BLaER1 treated with 17β-estradiol and CSF1 and Interleukin-3, amounts not matched to agents 10 nM and 100 nM (cell line): ENCODE measurements at regions not wholly inside any gene's neighbourhood (a gene's known extent, or its start where the extent isn't known, plus 50 kb on each side); places are given as distances from the start of the nearest gene placed in this dataset.

Source experiments
- H3K27ac ChIP-seq, 11 experiments: shearing (Covaris generic); formaldehyde crosslinking; 2 replicates each; pipeline ENCODE4 v1.8.1; 2022
- H3K27me3 ChIP-seq, 11 experiments: shearing (Covaris generic); formaldehyde crosslinking; 2 replicates each; pipeline ENCODE4 v1.8.1; 2022
- H3K36me3 ChIP-seq, 11 experiments: shearing (Covaris generic); formaldehyde crosslinking; 2 replicates each; pipeline ENCODE4 v1.8.1; 2022
- H3K4me1 ChIP-seq, 10 experiments: shearing (Covaris generic); formaldehyde crosslinking; 2 replicates each; pipeline ENCODE4 v1.8.1; 2022
- H3K4me2 ChIP-seq, 11 experiments: shearing (Covaris generic); formaldehyde crosslinking; 2 replicates each; pipeline ENCODE4 v1.8.1; 2022
- H3K4me3 ChIP-seq, 10 experiments: shearing (Covaris generic); formaldehyde crosslinking; 2 replicates each; pipeline ENCODE4 v1.8.1; 2022
- H3K9ac ChIP-seq, 11 experiments: shearing (Covaris generic); formaldehyde crosslinking; 2 replicates each; pipeline ENCODE4 v1.8.1; 2022
- H3K9me3 ChIP-seq, 11 experiments: shearing (Covaris generic); formaldehyde crosslinking; replicated peaks in 1 of 11; 2 replicates each; pipeline ENCODE4 v1.8.1; 2022
- H4K20me1 ChIP-seq, 11 experiments: shearing (Covaris generic); formaldehyde crosslinking; 2 replicates each; pipeline ENCODE4 v1.8.1; 2022
- Cebpa-rat ChIP-seq, 11 experiments: shearing (Covaris generic); IDR thresholded peaks; 2 replicates each; pipeline ENCODE4 v1.8.1; 2022

DNA sequence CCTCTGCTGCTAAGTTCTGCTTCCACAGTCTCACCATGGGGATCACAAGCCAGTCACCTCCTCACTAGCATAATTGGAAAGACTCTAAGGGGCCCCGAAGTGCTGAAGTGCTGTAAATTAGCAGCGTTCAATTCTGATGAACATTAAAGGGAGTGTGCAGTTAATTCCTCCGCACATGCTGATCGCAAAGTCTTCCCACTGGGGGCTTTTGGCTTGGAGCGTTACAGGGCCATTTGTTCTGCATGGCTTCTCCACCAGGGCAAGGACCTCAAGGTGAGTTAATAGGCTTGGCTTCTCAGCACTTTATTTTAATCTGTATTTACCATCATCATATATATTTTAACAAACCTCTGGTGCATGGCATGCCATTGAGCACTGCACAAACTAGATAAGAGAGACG is 216.3 kb upstream of the PARD3B start:
- no peak overlapping the region for H3K9ac ChIP-seq
- H3K4me1 ChIP-seq, result peaks cover 0 to under 1% (median 0%) of the 10 kb centered on the region in 10 experiments; a peak in 2 of 20 replicates
- no peak overlapping the region for H3K4me2 ChIP-seq
- H3K4me3 ChIP-seq, result no peak overlapping the region
- no peaks in the 10 kb centered on the region for H4K20me1 ChIP-seq
- H3K27ac ChIP-seq, result no peak overlapping the region
- H3K27me3 ChIP-seq, result no peaks in the 10 kb centered on the region
- no peaks in the 10 kb centered on the region for H3K36me3 ChIP-seq
- TF ChIP-seq Cebpa-rat (IDR thresholded peaks at IDR 0.05), result no peak
- H3K9me3 ChIP-seq, result no peaks in the 10 kb centered on the region

DNA sequence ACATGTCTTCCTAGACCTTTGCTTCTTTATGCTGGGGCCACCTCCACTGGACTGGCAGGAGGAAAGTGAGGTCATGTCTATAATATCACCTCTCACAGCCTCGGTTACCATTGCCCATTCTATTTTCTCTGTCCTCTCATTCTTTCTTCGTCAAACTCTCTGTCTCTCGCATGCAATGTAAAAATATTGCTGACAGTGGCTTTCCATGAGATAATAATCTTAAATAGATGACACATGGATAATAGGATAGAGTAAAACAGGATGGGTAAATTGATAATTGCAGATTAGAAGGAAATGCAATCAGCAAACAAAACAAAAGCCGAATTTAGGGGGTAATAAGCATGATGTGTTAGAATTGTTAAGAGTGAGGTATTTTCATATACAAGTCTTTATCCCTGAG is 215.7 kb upstream of the PARD3B start:
- H3K27me3 ChIP-seq, result no peaks in the 10 kb centered on the region
- no peaks in the 10 kb centered on the region for H3K9me3 ChIP-seq
- no peak overlapping the region for H3K4me2 ChIP-seq
- H3K4me3 ChIP-seq, result no peak overlapping the region
- H4K20me1 ChIP-seq, result no peaks in the 10 kb centered on the region
- no peaks in the 10 kb centered on the region for H3K4me1 ChIP-seq
- no peak overlapping the region for H3K9ac ChIP-seq
- H3K36me3 ChIP-seq, result no peaks in the 10 kb centered on the region
- no peak for TF ChIP-seq Cebpa-rat (IDR thresholded peaks at IDR 0.05)
- H3K27ac ChIP-seq, result no peak overlapping the region

DNA sequence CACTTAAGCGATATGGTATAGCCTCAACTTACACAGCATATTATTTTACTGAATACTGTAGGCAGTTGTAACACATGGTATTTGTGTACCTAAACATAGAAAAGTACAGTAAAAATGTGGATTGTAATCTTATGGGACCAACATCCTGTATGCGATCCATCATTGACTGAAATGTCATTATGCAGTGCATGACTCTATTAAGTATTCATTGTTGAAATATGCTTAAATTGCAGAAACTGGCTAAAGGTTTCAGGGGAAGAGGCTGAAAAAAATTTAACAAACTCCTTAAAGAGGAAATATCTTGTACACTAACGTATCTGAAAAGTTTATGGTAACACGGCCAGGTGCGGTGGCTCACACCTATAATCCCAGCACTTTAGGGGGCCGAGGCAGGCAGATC is 214.1 kb upstream of the PARD3B start:
- H3K4me3 ChIP-seq, result no peak overlapping the region
- no peak overlapping the region for H3K4me2 ChIP-seq
- H4K20me1 ChIP-seq, result no peaks in the 10 kb centered on the region
- H3K9ac ChIP-seq, result no peak overlapping the region
- no peak overlapping the region for H3K27ac ChIP-seq
- no peaks in the 10 kb centered on the region for H3K27me3 ChIP-seq
- no peaks in the 10 kb centered on the region for H3K4me1 ChIP-seq
- no peaks in the 10 kb centered on the region for H3K9me3 ChIP-seq
- no peaks in the 10 kb centered on the region for H3K36me3 ChIP-seq
- TF ChIP-seq Cebpa-rat (IDR thresholded peaks at IDR 0.05), result no peak

DNA sequence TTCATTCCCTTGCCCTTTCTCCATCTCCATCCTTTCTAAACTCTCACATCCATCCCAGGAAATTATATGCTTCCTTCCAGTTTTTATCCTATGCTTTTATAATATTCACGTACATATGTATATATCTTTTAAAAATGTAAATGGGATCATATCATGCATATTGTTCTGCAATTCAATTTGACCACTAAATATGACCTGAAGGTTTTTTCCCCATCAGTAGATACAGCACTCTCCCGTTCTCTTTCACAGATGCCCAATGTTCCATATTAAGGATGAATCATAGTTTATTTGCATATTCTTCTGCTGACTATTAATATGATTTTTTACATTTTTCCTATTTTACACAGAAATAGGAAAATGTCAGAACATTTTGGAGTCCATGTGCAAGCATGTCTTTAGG is 213.3 kb upstream of the PARD3B start:
- H3K27ac ChIP-seq, result no peak overlapping the region

DNA sequence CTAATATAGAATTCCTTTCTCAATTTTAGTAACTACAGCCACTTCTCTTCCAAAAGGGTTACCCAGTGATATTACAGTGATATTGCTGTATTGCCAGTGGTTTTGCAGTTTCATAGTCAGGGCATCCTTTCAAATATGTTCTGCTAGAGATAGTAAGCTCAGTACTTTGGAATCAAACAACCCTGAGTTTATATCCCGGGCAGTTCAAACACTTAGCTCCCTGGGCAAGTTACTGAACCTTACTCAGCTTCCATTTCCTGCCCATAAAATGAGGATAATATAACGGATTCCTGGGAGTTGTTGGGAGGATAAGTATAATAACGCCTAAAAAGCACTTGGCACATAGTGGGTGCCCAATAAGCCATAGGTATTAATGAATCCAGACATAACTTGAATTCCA is 212.6 kb upstream of the PARD3B start:
- no peak for TF ChIP-seq Cebpa-rat (IDR thresholded peaks at IDR 0.05)
- no peak overlapping the region for H3K4me2 ChIP-seq
- H4K20me1 ChIP-seq, result no peaks in the 10 kb centered on the region
- H3K36me3 ChIP-seq, result no peaks in the 10 kb centered on the region
- H3K9me3 ChIP-seq, result no peaks in the 10 kb centered on the region
- H3K27me3 ChIP-seq, result no peaks in the 10 kb centered on the region
- H3K4me3 ChIP-seq, result no peak overlapping the region
- H3K27ac ChIP-seq, result no peak overlapping the region
- H3K9ac ChIP-seq, result no peak overlapping the region
- no peaks in the 10 kb centered on the region for H3K4me1 ChIP-seq

More for the DNA sequence above, 213.3 kb upstream of the PARD3B start:
- H4K20me1 ChIP-seq, result no peaks in the 10 kb centered on the region
- H3K9me3 ChIP-seq, result no peaks in the 10 kb centered on the region
- H3K4me1 ChIP-seq, result no peaks in the 10 kb centered on the region
- H3K27me3 ChIP-seq, result no peaks in the 10 kb centered on the region
- H3K9ac ChIP-seq, result no peak overlapping the region
- TF ChIP-seq Cebpa-rat (IDR thresholded peaks at IDR 0.05), result no peak
- H3K4me3 ChIP-seq, result no peak overlapping the region
- no peaks in the 10 kb centered on the region for H3K36me3 ChIP-seq
- H3K4me2 ChIP-seq, result no peak overlapping the region

DNA sequence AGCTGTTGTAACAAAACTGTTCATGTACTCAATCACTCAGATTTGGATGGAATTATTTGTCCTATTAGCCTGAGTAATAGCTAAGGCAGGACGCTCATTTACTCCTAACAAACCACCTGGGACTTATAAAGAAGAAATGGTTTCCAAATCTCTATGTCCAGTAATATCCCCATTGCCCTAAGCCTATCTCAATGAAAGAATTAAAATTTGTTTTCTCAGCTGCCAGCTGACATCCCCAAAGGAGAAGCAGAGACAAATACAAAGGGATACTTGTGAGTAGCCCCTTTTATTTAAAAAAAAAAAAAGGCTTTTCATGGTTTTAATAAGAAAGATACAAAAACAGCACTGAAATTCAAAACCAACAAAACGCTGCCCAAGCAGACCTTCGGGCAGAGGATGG is 211.4 kb upstream of the PARD3B start:
- Histone ChIP-seq H4K20me1 (no peaks in the 10 kb centered on the region), H3K27ac (no peak overlapping the region), H3K9me3 (no peaks in the 10 kb centered on the region), H3K4me3 (no peak overlapping the region), H3K9ac (no peak overlapping the region), H3K27me3 (no peaks in the 10 kb centered on the region), H3K4me1 (no peaks in the 10 kb centered on the region), H3K4me2 (no peak overlapping the region), H3K36me3 (no peaks in the 10 kb centered on the region)
- no peak for TF ChIP-seq Cebpa-rat (IDR thresholded peaks at IDR 0.05)

DNA sequence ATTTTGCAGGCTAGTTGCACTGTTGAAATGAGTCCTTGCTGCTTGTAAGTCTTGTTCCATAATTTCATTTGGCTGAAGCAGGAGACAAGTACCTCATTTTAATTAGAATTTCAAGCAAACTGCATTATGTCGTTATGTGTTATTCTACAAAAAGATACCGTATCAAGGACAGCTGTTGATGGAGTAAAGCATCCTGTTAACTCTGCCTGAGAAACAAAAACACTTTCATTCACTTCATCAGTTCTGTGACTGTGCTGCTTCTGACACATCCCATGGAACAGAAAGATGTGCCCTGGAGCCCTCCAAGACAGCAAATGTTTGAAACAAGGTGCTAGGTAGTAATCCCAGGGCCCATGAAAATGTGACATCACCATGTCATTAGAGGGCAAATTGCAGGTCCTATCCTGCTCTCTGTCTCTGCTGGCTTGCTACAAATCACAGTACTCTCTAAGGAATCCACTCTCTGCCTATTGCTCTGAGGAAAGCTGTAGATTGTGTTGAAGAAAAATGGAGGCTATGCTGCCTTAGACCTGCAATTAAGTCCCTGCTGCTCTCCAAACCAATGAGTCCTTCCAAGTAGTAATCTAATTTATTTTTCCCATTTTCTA is 209.7 kb upstream of the PARD3B start:
- H3K27ac ChIP-seq, result no peak overlapping the region
- no peak for TF ChIP-seq Cebpa-rat (IDR thresholded peaks at IDR 0.05)
- H3K27me3 ChIP-seq, result no peaks in the 10 kb centered on the region
- H3K9me3 ChIP-seq, result no peaks in the 10 kb centered on the region
- H3K9ac ChIP-seq, result no peak overlapping the region
- H3K4me3 ChIP-seq, result no peak overlapping the region
- no peaks in the 10 kb centered on the region for H3K4me1 ChIP-seq
- H3K36me3 ChIP-seq, result no peaks in the 10 kb centered on the region
- no peak overlapping the region for H3K4me2 ChIP-seq
- no peaks in the 10 kb centered on the region for H4K20me1 ChIP-seq

DNA sequence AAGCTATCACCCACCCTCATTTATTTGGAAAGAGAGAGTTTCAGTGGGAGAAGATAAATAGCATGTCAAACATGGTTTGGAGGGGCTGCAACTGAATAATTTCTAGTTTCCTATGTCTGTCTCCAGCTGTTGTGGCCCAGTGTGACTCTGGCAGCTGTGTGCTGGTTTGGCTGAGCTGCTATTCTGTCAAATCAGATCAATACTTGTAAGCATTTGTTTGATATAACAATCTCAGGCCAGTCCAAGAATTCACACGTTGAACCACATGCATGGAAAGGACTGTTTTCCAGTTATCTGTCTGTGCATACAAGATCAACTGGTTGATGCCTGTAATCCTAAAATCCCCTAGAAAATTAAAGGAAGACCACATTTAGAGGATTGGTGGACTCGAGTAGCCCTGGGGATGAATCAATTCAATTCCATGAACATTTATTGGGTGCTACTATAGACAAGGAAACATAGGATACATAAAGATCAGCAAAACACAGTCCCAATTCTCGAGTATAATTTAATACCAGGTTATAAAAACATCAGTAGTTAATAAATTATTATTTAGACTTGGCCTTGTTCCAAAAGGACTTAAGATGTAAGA is 209.0 kb upstream of the PARD3B start:
- no peak for TF ChIP-seq Cebpa-rat (IDR thresholded peaks at IDR 0.05)
- H3K36me3 ChIP-seq, result no peaks in the 10 kb centered on the region

DNA sequence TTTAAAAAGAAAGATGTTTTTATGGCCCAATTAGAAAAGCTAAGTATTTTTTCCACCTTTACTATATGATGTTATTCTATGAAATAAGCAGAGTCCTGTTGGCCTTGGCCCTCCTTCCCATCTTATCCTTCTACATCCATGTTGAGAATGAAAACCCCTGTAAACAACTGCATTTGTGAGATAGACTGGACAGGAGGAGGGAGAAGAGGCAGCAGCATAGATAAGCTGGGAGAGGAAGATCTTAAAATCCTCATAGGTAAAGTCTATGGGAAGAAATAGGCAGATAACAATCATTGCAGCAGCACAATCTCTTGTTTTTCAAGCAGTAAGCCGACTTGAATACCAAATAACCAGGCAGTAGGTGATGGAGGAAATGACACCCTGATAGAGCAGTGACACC is 207.6 kb upstream of the PARD3B start:
- no peak overlapping the region for H3K4me3 ChIP-seq
- no peaks in the 10 kb centered on the region for H3K9me3 ChIP-seq
- H3K4me2 ChIP-seq, result no peak overlapping the region
- no peak for TF ChIP-seq Cebpa-rat (IDR thresholded peaks at IDR 0.05)
- no peaks in the 10 kb centered on the region for H3K36me3 ChIP-seq
- H3K27me3 ChIP-seq, result no peaks in the 10 kb centered on the region
- no peaks in the 10 kb centered on the region for H4K20me1 ChIP-seq
- H3K9ac ChIP-seq, result no peak overlapping the region
- H3K4me1 ChIP-seq, result no peaks in the 10 kb centered on the region
- no peak overlapping the region for H3K27ac ChIP-seq

More for the DNA sequence above, 209.0 kb upstream of the PARD3B start:
- Histone ChIP-seq H3K4me1 (no peaks in the 10 kb centered on the region), H4K20me1 (no peaks in the 10 kb centered on the region), H3K9me3 (no peaks in the 10 kb centered on the region), H3K27ac (no peak overlapping the region), H3K27me3 (no peaks in the 10 kb centered on the region), H3K4me3 (no peak overlapping the region), H3K4me2 (no peak overlapping the region), H3K9ac (no peak overlapping the region)

DNA sequence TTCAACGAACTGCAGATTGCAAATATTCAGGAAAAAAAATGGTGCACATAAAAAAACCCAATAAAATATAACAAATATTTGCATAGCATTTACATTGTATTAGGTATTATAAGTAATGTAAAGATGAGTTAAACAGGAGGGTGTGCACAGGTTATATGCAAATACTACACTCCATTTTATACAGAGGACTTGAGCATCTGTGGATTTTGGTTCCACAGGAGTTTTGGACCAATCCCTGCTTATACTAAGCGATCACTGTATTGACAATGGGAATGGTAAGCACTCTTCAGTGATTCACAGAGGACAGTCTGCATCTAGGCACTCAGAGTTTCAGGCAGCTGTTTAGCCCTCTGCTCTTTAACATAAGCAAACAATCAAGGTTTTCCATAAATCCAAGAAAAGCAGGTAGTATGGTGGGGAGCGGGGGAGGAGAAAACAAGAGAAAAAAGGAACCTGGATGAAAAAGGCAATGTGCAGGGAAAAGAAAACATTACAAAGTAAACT is 206.0 kb upstream of the PARD3B start:
- Histone ChIP-seq H3K27me3 (no peaks in the 10 kb centered on the region), H3K9ac (no peak overlapping the region), H3K4me1 (no peaks in the 10 kb centered on the region), H3K4me3 (no peak overlapping the region), H3K4me2 (no peak overlapping the region), H3K36me3 (no peaks in the 10 kb centered on the region), H3K9me3 (no peaks in the 10 kb centered on the region), H3K27ac (no peak overlapping the region), H4K20me1 (no peaks in the 10 kb centered on the region)
- TF ChIP-seq Cebpa-rat (IDR thresholded peaks at IDR 0.05), result no peak
